ENCODE measurements at regions not wholly inside any gene's neighbourhood (a gene's known extent, or its start where the extent isn't known, plus 50 kb on each side); places are given as distances from the start of the nearest gene placed in this dataset.

DNA sequence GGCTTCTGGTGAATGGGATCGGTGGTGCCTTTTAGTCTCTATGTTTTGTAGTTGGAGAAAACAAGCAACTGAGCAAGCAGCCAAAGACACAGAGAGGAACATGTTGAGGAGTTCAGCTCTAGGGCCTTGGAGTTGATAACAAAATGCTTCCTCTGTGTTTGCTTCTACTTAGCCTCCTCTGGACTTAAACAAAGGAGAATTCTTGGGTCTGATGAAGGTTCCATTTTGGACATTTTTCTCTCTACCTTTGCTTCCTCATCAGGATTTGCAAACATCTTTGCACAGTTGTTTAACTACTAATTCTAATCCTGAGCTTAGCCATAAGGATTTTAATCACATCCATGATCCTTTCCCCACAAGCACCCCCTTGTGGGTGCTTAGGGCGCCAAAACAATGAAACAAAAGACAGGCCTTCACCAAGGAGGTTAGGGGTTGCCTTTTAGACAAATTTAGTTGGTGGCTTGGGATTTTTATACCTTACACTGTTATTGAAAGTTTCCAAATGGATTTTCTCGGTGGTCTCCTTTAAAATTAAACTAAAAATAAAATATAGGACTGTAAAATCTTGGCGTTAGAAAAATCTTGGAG is 148.5 kb upstream of the SATB2 start:
- TF ChIP-seq, protein P1, sequence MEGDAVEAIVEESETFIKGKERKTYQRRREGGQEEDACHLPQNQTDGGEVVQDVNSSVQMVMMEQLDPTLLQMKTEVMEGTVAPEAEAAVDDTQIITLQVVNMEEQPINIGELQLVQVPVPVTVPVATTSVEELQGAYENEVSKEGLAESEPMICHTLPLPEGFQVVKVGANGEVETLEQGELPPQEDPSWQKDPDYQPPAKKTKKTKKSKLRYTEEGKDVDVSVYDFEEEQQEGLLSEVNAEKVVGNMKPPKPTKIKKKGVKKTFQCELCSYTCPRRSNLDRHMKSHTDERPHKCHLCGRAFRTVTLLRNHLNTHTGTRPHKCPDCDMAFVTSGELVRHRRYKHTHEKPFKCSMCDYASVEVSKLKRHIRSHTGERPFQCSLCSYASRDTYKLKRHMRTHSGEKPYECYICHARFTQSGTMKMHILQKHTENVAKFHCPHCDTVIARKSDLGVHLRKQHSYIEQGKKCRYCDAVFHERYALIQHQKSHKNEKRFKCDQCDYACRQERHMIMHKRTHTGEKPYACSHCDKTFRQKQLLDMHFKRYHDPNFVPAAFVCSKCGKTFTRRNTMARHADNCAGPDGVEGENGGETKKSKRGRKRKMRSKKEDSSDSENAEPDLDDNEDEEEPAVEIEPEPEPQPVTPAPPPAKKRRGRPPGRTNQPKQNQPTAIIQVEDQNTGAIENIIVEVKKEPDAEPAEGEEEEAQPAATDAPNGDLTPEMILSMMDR (IDR thresholded peaks at IDR 0.05; ENCODE audit: insufficient read depth, missing control alignments) = peak; percentile 68
- FAIRE-seq = peak; percentile 89
- DNase-seq (ENCODE audit: insufficient read length, low spot score) = peak; percentile 41

DNA sequence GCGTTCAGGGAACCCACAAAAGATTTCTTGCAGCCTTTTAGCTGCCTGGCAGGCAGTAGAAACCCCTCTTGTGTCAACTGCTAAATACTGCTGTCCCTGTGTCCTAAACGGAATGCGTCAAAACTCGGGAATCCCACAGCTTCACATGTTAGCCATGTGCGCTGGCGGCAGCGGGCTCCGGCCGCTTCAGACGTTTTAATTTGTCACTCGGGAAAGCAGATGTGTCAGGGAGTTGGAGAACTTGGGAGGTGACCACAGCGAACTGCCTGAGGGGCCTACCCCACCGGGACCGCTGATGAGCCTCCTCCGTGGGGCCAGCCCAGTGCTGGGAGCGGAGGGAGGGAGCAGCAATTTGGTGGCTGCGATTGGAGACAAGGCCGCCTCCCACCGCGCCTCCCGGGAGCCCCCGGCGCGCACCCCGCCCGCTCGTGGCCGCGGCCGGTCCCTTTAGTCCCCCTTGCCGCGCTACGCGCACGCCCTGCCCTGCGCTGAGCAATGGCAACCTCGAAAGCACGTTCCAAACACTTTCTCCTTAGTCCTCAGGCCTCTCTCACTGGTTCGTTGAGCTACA is 146.1 kb upstream of the SATB2 start:
- TF ChIP-seq, protein P1 (IDR thresholded peaks at IDR 0.05; ENCODE audit: insufficient read depth, missing control alignments) = no peak
- FAIRE-seq = no peak
- DNase-seq (ENCODE audit: insufficient read length, low spot score) = no peak

DNA sequence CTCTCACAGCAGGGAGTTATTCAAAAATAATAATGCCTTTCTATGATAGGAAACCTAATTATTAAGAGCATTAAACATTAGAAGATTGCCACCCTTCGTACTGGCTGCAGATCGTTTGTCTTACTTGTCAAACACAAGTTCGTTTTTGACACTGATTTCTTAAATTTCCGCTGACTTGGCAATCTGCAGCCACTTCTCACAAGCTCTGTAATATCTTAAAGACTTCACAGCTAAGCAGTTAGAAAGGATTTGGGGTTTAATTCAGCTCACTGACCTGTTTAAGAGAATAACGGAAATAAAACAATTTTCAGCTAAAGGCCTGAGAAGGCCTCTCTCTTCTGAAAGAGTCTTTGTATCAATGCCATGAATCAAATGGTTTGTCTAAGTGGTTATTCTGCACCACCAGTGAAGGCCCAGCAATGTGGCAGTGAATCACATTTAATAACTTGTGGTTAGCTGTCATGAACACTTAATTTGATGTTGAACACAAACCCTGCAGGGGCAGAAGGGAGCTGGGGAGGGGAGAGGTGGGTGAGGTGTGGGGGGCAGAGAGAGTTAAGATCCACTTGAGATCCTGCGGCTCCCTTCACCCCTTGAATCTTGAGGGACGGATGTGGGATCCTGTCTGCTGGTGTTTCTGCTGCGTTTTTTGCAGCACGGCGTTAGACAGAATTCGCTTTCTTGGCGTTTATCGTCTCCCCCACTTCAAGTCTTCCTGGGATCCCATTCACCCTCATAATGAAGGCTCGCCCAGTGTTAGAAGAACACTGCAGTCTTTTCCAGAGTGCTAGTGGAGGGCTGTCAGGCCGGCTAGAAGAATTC is 145.4 kb upstream of the SATB2 start:
- TF ChIP-seq, protein P1 (IDR thresholded peaks at IDR 0.05; ENCODE audit: insufficient read depth, missing control alignments) = no peak
- DNase-seq (ENCODE audit: insufficient read length, low spot score) (no peak), FAIRE-seq (no peak)

DNA sequence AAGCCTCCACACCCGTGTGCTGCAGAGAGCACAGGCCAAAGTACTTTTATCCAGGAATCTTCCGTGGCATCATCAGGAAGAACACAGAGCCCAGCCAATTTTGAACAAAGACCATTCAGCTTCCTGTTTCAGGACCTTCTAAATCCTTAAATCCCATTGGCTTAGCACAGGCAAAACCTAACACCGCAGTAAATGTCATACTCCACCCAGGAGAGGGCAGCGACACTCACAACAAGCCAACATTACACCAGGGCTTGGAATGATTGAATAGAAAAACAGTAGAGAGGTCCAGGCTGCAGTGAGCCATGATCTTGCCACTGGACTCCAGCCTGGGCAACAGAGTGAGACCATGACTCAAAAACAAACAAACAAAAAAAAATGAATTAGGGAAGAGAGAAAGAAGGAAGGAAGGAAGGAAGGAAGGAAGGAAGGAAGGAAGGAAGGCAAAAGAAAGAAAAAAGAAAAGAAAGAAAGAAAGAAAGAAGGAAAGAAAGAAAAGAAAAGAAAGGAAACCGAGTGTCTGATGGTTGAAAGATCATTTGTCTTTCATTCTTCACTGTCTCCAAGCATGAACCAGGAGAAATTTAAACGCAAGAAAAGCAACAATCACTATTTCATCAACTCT is 144.6 kb upstream of the SATB2 start:
- DNase-seq (ENCODE audit: insufficient read length, low spot score) (no peak), FAIRE-seq (no peak)
- TF ChIP-seq, protein P1 (IDR thresholded peaks at IDR 0.05; ENCODE audit: insufficient read depth, missing control alignments) = peak; percentile 32

DNA sequence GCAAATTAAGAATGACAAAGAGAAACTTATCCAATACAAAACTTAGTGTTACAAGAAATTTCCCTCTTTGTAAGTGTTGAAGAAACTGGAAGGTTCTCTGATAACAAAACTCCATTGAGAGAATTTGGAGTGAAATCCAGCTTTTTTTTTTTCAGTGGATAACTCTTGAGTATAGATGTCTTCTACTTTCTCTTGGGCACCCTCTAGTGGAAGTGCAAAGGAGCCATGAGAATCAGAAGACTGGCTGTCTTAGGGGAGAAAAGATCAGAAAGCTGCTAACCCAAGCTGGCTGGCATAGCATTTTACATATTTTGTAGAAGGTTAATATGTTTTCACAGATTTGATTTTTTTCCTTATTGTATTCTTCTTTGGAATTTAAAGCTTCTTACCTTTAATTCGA is 138.8 kb upstream of the SATB2 start:
- FAIRE-seq = no peak
- TF ChIP-seq, protein P1 (IDR thresholded peaks at IDR 0.05; ENCODE audit: insufficient read depth, missing control alignments) = peak; percentile 69
- no peak for DNase-seq (ENCODE audit: insufficient read length, low spot score)

DNA sequence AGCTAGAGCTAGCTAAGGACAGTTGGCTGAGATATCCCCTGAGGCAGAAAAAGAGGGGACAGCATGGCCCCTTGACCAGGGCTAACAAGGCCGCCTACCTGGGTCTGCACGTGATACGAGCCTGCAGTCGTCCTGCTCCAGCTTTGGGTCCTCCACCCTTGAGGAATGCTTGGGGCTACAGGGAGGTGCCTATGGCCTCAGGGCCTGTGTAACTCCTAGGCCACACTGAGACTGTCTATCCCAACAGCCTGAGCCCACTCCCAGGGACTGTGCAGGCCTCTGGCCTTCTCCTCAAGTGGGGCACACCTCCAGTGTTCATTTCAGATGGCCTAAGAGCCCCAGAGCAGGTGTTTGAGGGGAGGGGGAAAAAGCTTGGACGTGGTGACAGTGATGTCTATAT is 136.7 kb upstream of the SATB2 start:
- FAIRE-seq (no peak), DNase-seq (ENCODE audit: insufficient read length, low spot score) (no peak)
- TF ChIP-seq, protein P1 (IDR thresholded peaks at IDR 0.05; ENCODE audit: insufficient read depth, missing control alignments) = no peak

Measured in D721Med (cell line).